HG03135 (cell line): ENCODE measurements at regions not wholly inside any gene's neighbourhood (a gene's known extent, or its start where the extent isn't known, plus 50 kb on each side); places are given as distances from the start of the nearest gene placed in this dataset.

Experiments used
- ATAC-seq: cut with Tn5 transposase; IDR thresholded peaks from one replicate; pipeline ENCODE4 v1.9.1; 2021; ENCODE audit warnings: mild to moderate bottlenecking, moderate library complexity; ENCODE audit not compliant: unreplicated experiment

DNA sequence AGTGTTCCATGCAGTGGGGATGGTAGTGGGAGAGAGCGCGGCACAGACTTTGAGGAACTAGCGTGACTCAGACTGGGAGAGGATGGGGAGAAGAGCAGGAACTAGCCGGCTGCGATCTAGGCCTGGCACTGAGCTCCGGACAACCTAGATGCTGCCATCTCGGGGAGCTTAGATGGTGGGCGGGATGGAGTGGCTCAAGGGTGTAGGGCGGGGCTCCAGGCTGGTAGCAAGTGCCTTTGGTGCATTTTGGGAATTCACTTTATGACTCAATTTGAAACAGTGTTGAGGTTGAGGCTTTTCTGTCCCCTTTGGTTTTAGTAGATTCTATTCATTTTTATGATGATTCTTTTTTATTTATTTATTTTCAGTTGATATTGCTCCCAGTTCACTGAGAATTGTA is 185.3 kb upstream of the GPR26 start:
- ATAC-seq: no peak

DNA sequence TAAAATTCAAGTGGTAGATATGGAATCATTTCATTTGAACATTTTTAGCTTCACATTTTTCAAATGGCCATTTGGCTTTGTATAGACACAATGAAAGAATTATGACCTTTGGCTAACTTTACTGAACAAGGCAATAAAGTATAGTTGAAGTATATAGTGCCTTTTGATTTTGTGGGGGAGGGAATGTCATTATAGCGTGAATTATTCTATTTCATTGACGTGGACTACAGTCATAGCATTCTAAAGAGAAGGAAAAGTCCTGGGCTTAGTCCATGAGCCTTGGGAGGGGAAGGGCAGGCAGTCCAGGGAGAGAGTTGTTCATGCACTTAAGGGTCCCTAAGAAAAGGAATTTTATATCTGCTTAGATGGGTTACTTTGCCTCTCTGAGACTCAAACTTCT is 181.4 kb upstream of the GPR26 start:
- ATAC-seq: no peak

GRCh38 chr10:123485341-123485960 is 180.7 kb upstream of the GPR26 start:
- no peak for ATAC-seq

DNA sequence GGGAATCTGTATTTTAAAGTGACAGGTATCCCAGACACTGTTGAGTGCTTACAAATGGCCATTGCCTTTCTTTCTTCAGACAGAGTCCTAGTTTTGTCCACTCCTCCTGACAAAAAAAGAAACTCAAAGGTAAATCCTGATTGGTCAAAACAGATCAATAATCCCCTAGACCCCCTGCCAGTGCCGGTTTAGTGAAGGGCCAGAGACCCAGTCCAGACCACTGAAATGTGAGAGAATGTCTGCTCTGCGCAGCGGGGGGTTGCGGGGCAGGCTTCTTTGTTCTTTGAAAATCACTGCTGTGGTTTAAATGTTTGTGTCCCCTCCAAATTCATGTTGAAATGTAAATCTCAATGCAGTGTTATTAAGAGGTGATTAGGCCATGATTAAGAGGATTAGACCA is 177.7 kb upstream of the GPR26 start:
- ATAC-seq: no peak

GRCh38 chr10:123491364-123491763 is 174.8 kb upstream of the GPR26 start:
- no peak for ATAC-seq

DNA sequence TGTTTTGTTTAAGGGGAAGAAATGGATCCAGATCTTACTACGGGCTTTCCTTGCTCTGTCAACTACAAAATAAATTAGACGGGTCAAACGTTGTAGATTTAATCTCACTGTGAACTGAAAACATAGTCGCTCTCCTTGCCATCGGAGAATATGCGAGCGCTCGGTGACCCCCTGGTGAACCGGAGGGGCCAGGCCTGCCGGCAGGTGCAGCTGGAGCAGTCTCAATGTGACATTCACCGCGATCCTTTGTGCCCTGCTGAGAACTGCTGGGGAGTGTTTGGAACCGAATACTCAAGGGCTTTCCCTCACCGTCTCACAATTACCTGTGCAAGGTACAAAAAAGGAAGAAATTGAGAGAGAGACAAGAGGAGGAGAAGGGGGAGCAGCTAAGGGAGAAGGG is 174.1 kb upstream of the GPR26 start:
- ATAC-seq: no peak

DNA sequence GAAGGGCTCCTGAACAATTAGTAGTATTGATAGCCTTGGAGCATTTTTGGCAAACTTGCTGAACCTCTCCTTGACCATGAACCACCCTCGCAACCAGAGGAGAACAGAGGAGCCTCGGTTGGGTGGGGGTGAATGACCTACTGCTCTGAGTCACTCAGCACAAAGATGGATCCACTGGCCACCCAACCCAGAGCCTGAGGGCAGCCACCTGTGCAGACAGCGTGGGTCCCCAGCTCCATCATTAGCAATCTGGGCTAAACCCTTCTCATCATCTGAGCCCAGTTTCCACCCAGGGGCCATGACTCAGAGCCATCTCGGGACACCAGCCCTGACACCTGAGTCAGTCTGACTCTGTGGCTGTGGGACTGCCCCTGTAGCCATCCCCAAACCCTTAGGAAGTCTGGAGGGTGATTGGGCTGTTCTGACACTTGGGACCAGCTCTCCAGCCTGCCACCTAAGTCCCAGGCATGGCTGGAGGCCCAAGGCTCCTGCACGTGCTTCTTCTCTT is 171.8 kb upstream of the GPR26 start:
- ATAC-seq: no peak

DNA sequence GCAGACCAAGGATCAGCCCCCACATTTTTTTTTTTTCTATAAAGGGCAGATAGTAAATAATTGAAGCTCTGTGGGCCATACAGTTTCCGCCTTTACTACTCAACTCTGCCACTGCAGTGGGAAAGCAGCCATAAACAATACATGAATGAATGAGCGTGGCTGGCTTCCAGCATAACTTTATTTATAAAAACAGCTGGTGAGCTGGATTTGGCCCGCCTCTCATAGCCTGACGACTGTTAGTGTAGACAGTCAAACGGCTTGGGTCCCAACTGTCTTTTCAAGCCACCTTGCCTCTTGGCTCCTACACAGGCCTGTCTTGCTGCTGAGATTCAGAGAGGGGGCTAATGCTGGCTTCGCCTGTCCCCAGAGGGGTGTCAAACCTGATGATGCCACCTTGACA is 169.8 kb upstream of the GPR26 start:
- ATAC-seq: no peak

DNA sequence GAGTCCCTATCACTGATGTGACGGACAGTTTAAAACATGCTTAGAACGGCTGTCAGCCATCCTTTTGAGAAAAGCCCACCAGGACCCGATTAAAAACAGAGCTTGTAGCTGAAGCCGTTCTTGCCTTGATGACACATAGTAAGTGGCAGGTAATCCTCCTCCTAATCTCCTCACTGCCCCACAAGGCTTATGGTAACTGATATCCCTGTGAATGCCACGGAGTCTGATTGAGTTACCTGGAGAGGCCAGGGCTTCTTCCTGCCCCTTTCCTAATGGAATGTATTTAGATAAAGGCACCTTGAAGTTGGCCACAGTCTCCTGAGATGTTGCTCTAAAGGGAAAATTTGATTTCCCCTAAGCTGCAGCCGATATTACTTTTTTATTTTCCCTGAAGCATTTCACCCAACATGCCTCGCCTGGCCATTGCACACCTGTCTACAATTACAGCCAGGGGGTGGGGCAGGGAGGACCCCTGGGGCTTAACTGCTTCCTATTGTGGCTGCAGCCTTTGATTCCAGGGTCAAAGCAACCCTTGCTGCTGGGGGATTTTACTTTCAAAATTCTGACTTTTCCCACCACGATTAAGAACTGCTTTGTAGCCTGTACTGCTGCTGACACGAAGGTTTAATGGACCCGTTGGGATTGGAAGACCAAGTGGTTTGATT is 169.0 kb upstream of the GPR26 start:
- no peak for ATAC-seq

GRCh38 chr10:123500110-123500509 is 166.0 kb upstream of the GPR26 start:
- no peak for ATAC-seq

DNA sequence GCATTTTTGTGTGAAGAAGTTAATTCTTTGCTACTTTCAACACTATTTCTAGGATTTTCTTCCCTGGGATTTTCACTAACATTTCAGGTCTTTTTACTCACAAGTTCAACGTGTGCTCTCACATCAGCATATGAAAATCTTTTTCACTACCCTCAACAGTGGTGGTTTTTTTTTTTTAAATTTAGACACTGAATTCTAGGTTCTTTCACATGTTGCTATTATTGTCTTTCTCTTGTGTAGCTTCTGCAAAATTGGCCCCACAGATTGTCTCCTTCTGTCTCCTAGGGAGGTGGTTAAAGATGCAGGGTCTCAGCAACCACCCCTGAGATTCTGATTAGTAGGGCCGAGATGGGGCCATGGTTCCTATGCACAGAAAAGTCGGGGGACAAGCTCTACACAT is 165.0 kb upstream of the GPR26 start:
- ATAC-seq: no peak

DNA sequence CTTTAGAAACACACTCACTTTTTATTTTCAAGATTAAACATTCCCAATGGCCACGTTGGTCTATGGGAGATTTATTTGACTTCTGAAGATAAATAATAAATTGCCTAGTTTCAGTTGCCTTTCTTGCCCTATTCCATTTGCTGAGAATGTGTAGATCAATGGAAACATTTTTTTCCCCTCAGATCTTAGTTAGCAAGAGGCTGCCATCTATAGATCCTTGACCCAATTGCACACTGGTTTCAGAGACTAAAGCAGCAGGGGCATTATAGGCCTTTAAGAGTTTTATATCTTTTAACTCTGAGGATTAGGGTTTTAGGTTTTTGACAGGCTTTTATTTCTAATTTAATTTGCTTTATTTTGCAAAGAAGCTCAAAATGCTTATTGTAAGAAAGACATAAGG is 163.2 kb upstream of the GPR26 start:
- no peak for ATAC-seq

DNA sequence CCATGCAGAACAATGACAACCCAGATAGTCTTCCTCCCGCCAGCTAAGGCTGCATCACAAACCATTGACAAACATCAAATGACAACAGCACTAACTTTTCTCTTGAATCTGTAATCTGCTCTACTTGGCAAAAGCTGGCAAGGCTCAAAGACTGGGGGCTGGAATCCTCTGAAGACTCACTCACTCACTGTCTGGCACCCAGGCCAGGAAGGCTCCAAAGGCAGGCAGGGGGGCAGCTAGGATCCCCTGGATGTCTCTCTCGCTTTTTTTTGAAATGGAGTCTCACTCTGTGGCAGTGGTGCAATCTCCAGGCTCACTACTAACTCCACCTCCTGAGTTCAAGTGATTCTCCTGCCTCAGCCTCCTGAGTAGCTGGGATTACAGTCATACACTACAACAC is 159.7 kb upstream of the GPR26 start:
- no peak for ATAC-seq

- no peak for ATAC-seq
Observed at GRCh38 chr10:123507298-123507697, 158.9 kb upstream of the GPR26 start.

DNA sequence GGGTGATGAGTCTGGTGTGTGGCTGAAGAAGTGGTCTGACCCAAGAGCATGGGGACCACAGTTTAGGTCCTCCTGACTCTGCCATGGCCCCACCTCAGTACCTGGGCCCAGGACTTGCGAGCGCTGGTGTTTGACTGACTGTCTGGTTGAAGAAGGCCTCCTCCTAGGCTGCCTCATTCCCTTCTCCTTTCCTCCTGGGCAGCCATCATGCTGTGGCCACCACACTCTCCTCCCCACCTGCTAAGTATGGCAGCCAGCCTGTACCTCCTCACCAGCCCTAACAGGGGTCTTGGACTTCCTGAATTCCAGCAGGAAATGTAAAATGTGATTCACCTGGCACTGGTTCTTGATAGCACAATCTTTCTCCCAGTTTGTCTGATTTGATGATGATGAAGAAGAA is 156.8 kb upstream of the GPR26 start:
- ATAC-seq: no peak

- no peak for ATAC-seq
Observed at GRCh38 chr10:123512901-123513775, 153.0 kb upstream of the GPR26 start.

DNA sequence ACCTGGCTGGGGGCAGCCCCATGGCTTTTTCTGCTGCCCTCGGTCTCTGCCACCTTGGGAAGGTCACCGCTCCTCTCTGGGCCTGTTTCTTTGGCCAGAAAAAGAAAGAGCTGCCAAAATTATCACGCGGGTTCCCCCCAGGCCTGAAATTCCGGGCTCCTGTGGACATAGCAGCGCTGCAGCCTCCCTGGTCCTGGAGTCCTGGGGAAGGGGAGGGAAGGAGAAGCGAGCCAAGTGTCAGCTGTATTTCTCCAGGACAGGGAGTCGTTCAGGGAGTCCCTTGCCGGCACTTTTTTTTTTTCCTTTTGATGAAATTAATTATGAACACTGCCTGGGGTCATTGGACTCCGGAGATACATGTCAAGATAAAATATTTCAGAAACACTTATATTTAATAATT is 152.3 kb upstream of the GPR26 start:
- ATAC-seq: no peak

DNA sequence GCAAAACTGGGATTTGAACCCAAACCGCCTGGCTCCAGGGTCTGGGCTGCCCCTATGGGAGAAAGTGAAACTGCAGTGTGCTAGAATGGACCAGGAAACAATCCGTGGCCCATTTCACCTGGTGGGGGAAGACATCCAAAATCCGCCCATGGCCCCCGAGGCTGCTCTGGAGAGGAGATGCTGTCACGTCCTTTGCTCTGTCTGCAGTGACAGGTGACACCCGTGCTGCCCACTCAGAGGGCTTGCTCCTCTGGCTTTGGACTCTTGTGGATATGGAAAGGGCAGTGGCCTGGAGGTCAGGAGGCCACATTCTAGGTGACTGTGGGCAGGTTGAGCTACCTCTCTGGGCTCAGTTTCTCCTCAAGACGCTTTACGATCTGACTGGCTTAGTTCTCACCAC is 151.2 kb upstream of the GPR26 start:
- ATAC-seq: no peak

DNA sequence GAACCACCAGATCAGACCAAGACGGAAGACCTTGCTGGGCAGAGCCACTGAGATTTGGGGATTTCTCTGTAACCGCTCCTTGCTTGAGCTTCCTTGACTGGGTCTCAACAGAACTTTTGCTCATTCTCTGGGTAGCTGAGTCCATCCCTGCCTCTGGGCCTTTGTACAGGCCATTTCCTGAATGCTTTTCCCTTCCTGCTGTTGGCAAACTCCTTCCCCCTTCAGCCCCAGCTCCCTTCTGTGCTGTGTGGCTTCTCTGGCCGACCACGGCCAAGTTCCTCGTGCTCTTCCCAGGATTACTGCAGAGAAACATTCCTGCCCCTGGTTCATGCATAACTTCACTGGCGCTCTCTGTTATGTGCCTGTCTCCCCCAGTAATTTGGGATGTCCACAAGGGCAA is 150.5 kb upstream of the GPR26 start:
- no peak for ATAC-seq

GRCh38 chr10:123516291-123516690 is 149.9 kb upstream of the GPR26 start:
- ATAC-seq: no peak

DNA sequence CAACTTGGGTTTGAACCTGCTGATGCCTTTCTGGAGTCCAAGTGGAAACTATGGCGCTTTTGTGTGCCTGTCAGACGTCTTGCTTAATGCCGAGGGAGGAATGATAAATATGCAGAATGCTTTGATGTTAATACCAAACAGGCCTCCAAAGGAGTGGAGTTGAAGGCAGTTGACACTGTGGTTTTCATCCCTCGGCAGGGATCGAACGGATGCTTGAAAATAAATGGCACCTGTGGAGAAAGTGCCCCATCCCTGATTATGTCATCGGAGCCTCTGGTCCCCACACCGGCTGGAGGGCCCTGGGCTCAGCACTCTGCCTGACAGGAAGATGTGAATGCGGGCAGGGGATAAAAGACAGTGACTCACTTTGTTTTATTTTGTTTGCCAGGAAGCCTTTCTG is 148.7 kb upstream of the GPR26 start:
- no peak for ATAC-seq

DNA sequence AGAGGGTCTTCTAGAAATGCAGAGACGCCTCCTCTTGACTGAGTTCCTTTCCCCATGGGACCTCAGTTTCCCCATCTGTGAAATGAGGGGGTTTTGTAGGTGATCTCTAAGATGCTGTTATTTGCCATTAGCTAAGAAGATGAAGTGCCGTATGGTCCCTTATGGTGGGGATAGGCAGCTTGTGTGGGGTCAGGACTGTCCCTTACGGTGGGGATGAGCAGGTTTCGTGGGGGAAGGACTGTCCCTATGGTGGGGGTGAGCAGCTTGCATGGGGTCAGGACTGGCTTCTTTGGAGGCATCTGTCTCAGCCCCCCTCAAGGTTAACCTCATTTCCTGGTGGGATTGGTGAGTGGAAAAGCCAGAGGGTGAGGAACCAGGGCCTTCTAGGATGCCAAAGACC is 148.3 kb upstream of the GPR26 start:
- no peak for ATAC-seq
